ENCODE measurements at regions not wholly inside any gene's neighbourhood (a gene's known extent, or its start where the extent isn't known, plus 50 kb on each side); places are given as distances from the start of the nearest gene placed in this dataset.

- TF ChIP-seq CTCF (IDR thresholded peaks at IDR 0.05): no peak
- no peak for TF ChIP-seq POLR2A (IDR thresholded peaks at IDR 0.05)
- TF ChIP-seq EP300 (IDR thresholded peaks at IDR 0.05): no peak
- peaks cover 0 to 4% (median 0%) of the 10 kb centered on the region in 4 donors for H3K9me3 ChIP-seq
- no peak overlapping the region for H3K27ac ChIP-seq
- no peak for DNase-seq (ENCODE audit: low spot score in 2 of 2)
- 83 to 89% methylated on average over 3 of the region's 3 CpGs for whole genome bisulfite sequencing, 2 donors
- H3K4me3 ChIP-seq: no peak overlapping the region
- peaks cover 0 to 13% (median 2%) of the 10 kb centered on the region in 4 donors for H3K4me1 ChIP-seq
- H3K27me3 ChIP-seq: no peaks in the 10 kb centered on the region
- no peaks in the 10 kb centered on the region for H3K36me3 ChIP-seq
Observed at GRCh38 chr20:6530779-6531315, 236.6 kb upstream of the BMP2 start.

DNA sequence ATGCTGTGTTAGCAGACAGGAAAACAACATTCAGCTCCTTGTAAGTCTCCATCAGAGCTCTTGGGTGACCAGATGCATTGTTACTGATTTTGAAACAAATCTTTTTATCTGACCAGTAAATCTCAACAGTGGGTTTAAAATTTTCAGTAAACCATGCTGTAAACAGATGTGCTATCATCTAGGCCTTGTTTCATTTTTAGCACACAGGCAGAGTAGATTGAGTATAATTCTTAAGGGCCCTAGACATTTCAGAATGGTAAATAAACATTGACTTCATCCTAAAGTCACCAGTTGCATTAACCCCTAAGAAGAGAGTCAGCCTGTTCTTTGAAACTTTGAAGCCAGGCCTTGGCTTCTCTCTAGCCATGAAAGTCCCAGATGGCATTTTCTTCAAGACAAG is 237.2 kb upstream of the BMP2 start:
- Histone ChIP-seq H3K4me1 (peaks cover 0 to 13% (median 2%) of the 10 kb centered on the region in 4 donors), H3K27me3 (no peaks in the 10 kb centered on the region), H3K36me3 (no peaks in the 10 kb centered on the region), H3K27ac (no peak overlapping the region), H3K9me3 (peaks cover 0 to 10% (median 0%) of the 10 kb centered on the region in 4 donors), H3K4me3 (no peak overlapping the region)
- DNase-seq (ENCODE audit: low spot score in 2 of 2): no peak
- TF ChIP-seq POLR2A (IDR thresholded peaks at IDR 0.05): no peak
- TF ChIP-seq CTCF (IDR thresholded peaks at IDR 0.05): no peak
- TF ChIP-seq EP300 (IDR thresholded peaks at IDR 0.05): no peak

DNA sequence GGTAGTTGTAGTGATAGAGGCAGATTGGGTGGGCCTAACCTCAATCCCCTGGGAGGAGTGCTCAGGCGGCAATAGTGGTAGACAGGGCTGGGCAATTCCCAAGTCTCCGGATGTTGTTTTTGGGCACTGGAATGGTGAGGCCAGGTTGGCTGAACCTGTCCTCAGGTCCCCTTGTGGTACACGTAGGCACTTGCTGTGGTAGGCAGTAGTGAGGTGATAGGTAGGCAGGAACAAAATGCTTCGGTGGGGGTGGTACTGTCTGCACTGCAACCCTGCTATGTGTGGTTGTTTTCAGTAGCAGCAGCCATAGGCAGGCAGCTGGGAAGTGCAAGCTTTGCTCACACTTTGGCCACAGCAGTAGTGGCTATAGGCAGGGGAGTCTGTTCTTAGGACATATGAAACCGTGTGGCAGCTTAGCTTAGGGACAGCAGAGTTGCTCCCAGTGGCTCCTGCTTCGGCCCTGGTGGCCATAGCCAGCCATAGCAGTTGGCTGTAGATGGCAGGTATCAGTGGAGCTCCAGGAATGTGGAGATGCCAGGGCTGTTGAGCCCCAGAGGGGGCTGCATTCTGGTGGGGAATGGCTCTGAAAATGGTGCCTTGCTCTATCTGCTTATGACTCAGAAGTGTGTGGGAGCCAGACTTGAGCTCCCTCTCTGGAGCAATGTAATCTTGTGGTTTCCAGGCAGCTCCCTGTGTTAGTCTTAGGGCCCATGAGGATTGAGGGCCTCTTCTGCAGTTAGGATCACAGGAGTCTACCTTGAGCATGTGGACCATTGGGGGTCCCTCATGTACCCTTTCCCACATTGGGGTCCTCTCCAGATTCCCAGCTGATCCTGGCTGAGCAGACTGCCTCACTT is 241.8 kb upstream of the BMP2 start:
- Histone ChIP-seq H3K4me1 (no peaks in the 10 kb centered on the region), H3K36me3 (no peaks in the 10 kb centered on the region), H3K27ac (no peak overlapping the region), H3K9me3 (peaks cover 0 to 42% (median 0%) of the 10 kb centered on the region in 4 donors), H3K27me3 (no peaks in the 10 kb centered on the region), H3K4me3 (no peak overlapping the region)
- 63 to 79% methylated on average over 6 of the region's 6 CpGs for WGBS, 2 donors
- TF ChIP-seq CTCF (IDR thresholded peaks at IDR 0.05): no peak
- TF ChIP-seq EP300 (IDR thresholded peaks at IDR 0.05): no peak
- TF ChIP-seq POLR2A (IDR thresholded peaks at IDR 0.05): no peak
- DNase-seq (ENCODE audit: low spot score in 2 of 2): no peak

- Histone ChIP-seq H3K36me3 (no peaks in the 10 kb centered on the region), H3K27me3 (no peaks in the 10 kb centered on the region), H3K9me3 (peaks cover 0 to 43% (median 0%) of the 10 kb centered on the region in 4 donors), H3K4me1 (no peaks in the 10 kb centered on the region), H3K27ac (no peak overlapping the region), H3K4me3 (no peak overlapping the region)
- 90 to 92% methylated on average over 3 of the region's 3 CpGs for WGBS, 2 donors
- TF ChIP-seq EP300 (IDR thresholded peaks at IDR 0.05): no peak
- DNase-seq (ENCODE audit: low spot score in 2 of 2): no peak
Observed at GRCh38 chr20:6524305-6524704, 243.2 kb upstream of the BMP2 start.

- Histone ChIP-seq H3K9me3 (peaks cover 0 to 26% (median 0%) of the 10 kb centered on the region in 4 donors), H3K27me3 (no peaks in the 10 kb centered on the region), H3K4me3 (no peak overlapping the region), H3K27ac (no peak overlapping the region), H3K36me3 (no peaks in the 10 kb centered on the region), H3K4me1 (no peaks in the 10 kb centered on the region)
- no peak for DNase-seq (ENCODE audit: low spot score in 2 of 2)
- TF ChIP-seq POLR2A (IDR thresholded peaks at IDR 0.05): no peak
- 42 to 61% methylated on average over 1 of the region's 1 CpG for WGBS, 2 donors
Observed at GRCh38 chr20:6519556-6519955, 247.9 kb upstream of the BMP2 start.

DNA sequence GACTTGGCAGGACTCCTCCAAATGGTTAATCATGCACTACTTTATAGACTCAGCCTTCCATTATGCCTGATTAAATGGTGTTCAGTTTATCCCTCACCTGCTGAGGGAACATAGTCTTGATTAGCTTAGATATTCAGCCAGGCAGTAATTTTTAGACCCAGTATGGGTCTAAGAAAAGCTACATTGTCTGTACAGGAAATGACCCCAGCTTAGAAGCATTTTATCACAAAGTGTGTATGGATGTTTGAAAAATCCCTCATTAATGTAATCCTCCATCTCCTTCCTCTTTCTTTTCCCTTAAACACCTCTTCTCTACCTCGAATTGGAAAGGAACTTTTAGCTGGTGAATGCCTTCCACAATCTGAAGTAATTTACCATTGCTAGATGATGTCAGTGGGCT is 252.2 kb upstream of the BMP2 start:
- Histone ChIP-seq H3K9me3 (peaks cover 0 to 4% (median 0%) of the 10 kb centered on the region in 4 donors), H3K4me3 (no peak overlapping the region), H3K36me3 (no peaks in the 10 kb centered on the region), H3K27ac (no peak overlapping the region), H3K4me1 (no peaks in the 10 kb centered on the region), H3K27me3 (no peaks in the 10 kb centered on the region)
- no peak for TF ChIP-seq EP300 (IDR thresholded peaks at IDR 0.05)
- TF ChIP-seq POLR2A (IDR thresholded peaks at IDR 0.05): no peak
- TF ChIP-seq CTCF (IDR thresholded peaks at IDR 0.05): no peak
- WGBS, 2 donors: 2 to 3% methylated on average over 1 of the region's 1 CpG
- DNase-seq (ENCODE audit: low spot score in 2 of 2): no peak
